ENCODE measurements at regions not wholly inside any gene's neighbourhood (a gene's known extent, or its start where the extent isn't known, plus 50 kb on each side); places are given as distances from the start of the nearest gene placed in this dataset.

GRCh38 chr12:24246376-24246775, 296.9 kb upstream of the SOX5 start:
- Histone ChIP-seq H3K4me1 (no peaks in the 10 kb centered on the region), H3K27ac (no peak overlapping the region), H3K4me3 (no peak overlapping the region), H3K27me3 (no peaks in the 10 kb centered on the region), H3K9me3 (no peaks in the 10 kb centered on the region), H3K36me3 (no peaks in the 10 kb centered on the region)
- intact Hi-C loops (cut with DNase I; ENCODE audit: low total_unique reads) = no loop called here
- TF ChIP-seq POLR2AphosphoS5 (IDR thresholded peaks at IDR 0.05) (no peak), CTCF (IDR thresholded peaks at IDR 0.05) (no peak), POLR2A (IDR thresholded peaks at IDR 0.05) (no peak)
- DNase-seq (ENCODE audit: low spot score in 2 of 2) = no peak

- no peaks in the 10 kb centered on the region for H3K4me1 ChIP-seq
- TF ChIP-seq POLR2AphosphoS5 (IDR thresholded peaks at IDR 0.05) = no peak
- no peak for TF ChIP-seq CTCF (IDR thresholded peaks at IDR 0.05)
- TF ChIP-seq POLR2A (IDR thresholded peaks at IDR 0.05) = no peak
- H3K27ac ChIP-seq = no peak overlapping the region
- H3K9me3 ChIP-seq = no peaks in the 10 kb centered on the region
- intact Hi-C loops (cut with DNase I; ENCODE audit: low total_unique reads) = no loop called here
- no peak overlapping the region for H3K4me3 ChIP-seq
- DNase-seq (ENCODE audit: low spot score in 2 of 2) = no peak
- H3K27me3 ChIP-seq = no peaks in the 10 kb centered on the region
- no peaks in the 10 kb centered on the region for H3K36me3 ChIP-seq
Measured at GRCh38 chr12:24244801-24245200, 295.3 kb upstream of the SOX5 start.

- H3K36me3 ChIP-seq = no peaks in the 10 kb centered on the region
- no peak for DNase-seq (ENCODE audit: low spot score in 2 of 2)
- no peak overlapping the region for H3K4me3 ChIP-seq
- no peaks in the 10 kb centered on the region for H3K27me3 ChIP-seq
- intact Hi-C loops (cut with DNase I; ENCODE audit: low total_unique reads) = no loop called here
- H3K9me3 ChIP-seq = no peaks in the 10 kb centered on the region
- H3K4me1 ChIP-seq = no peaks in the 10 kb centered on the region
- no peak overlapping the region for H3K27ac ChIP-seq
- TF ChIP-seq CTCF (IDR thresholded peaks at IDR 0.05) (no peak), POLR2A (IDR thresholded peaks at IDR 0.05) (no peak), POLR2AphosphoS5 (IDR thresholded peaks at IDR 0.05) (no peak)
Measured at GRCh38 chr12:24244231-24244630, 294.8 kb upstream of the SOX5 start.

GRCh38 chr12:24240707-24241106, 291.2 kb upstream of the SOX5 start:
- intact Hi-C loops (cut with DNase I; ENCODE audit: low total_unique reads) = no loop called here
- Histone ChIP-seq H3K9me3 (no peaks in the 10 kb centered on the region), H3K27ac (no peak overlapping the region), H3K36me3 (no peaks in the 10 kb centered on the region), H3K4me1 (no peaks in the 10 kb centered on the region), H3K27me3 (no peaks in the 10 kb centered on the region), H3K4me3 (no peak overlapping the region)
- no peak for DNase-seq (ENCODE audit: low spot score in 2 of 2)
- TF ChIP-seq CTCF (IDR thresholded peaks at IDR 0.05) (no peak), POLR2A (IDR thresholded peaks at IDR 0.05) (no peak), POLR2AphosphoS5 (IDR thresholded peaks at IDR 0.05) (no peak)

GRCh38 chr12:24233519-24234246, 284.2 kb upstream of the SOX5 start:
- intact Hi-C loops (cut with DNase I; ENCODE audit: low total_unique reads) = no loop called here
- Histone ChIP-seq H3K27ac (no peak overlapping the region), H3K4me1 (no peaks in the 10 kb centered on the region), H3K36me3 (no peaks in the 10 kb centered on the region), H3K4me3 (no peak overlapping the region), H3K27me3 (no peaks in the 10 kb centered on the region), H3K9me3 (no peaks in the 10 kb centered on the region)
- no peak for DNase-seq (ENCODE audit: low spot score in 2 of 2)
- TF ChIP-seq CTCF (IDR thresholded peaks at IDR 0.05) = no peak
- TF ChIP-seq POLR2A (IDR thresholded peaks at IDR 0.05) = no peak
- TF ChIP-seq POLR2AphosphoS5 (IDR thresholded peaks at IDR 0.05) = no peak

All from breast epithelium (tissue), 4 donors.